ENCODE measurements at regions not wholly inside any gene's neighbourhood (a gene's known extent, or its start where the extent isn't known, plus 50 kb on each side); places are given as distances from the start of the nearest gene placed in this dataset.
A peak's percentile ranks its signal among the peaks of the same experiment; 100 is the strongest.

GRCh38 chr2:41111836-41112627 lies 660.1 kb upstream of the SLC8A1 start:
- H3K4me3 ChIP-seq (ENCODE audit: control insufficient read depth, low read depth, low read length) = no peak overlapping the region
- DNase-seq (ENCODE audit: low read depth) = no peak
- TF ChIP-seq CTCF (conservative IDR thresholded peaks at IDR 0.05; ENCODE audit: control insufficient read depth, insufficient read depth, low read depth, low read length) = no peak

- no peak for DNase-seq (ENCODE audit: low read depth)
- H3K4me3 ChIP-seq (ENCODE audit: control insufficient read depth, low read depth, low read length) = no peak overlapping the region
- TF ChIP-seq CTCF (conservative IDR thresholded peaks at IDR 0.05; ENCODE audit: control insufficient read depth, insufficient read depth, low read depth, low read length) = no peak
Observed at GRCh38 chr2:41116106-41116797, 664.4 kb upstream of the SLC8A1 start.

GRCh38 chr2:41119489-41119888 lies 667.6 kb upstream of the SLC8A1 start:
- no peak for TF ChIP-seq CTCF (conservative IDR thresholded peaks at IDR 0.05; ENCODE audit: control insufficient read depth, insufficient read depth, low read depth, low read length)

GRCh38 chr2:41123341-41123740 lies 671.5 kb upstream of the SLC8A1 start:
- no peak overlapping the region for H3K4me3 ChIP-seq (ENCODE audit: control insufficient read depth, low read depth, low read length)
- TF ChIP-seq CTCF (conservative IDR thresholded peaks at IDR 0.05; ENCODE audit: control insufficient read depth, insufficient read depth, low read depth, low read length) = no peak
- DNase-seq (ENCODE audit: low read depth) = no peak

More at GRCh38 chr2:41119489-41119888, 667.6 kb upstream of the SLC8A1 start:
- H3K4me3 ChIP-seq (ENCODE audit: control insufficient read depth, low read depth, low read length) = no peak overlapping the region
- DNase-seq (ENCODE audit: low read depth) = no peak

GRCh38 chr2:41127351-41127750 lies 675.5 kb upstream of the SLC8A1 start:
- no peak for TF ChIP-seq CTCF (conservative IDR thresholded peaks at IDR 0.05; ENCODE audit: control insufficient read depth, insufficient read depth, low read depth, low read length)
- DNase-seq (ENCODE audit: low read depth) = peak; percentile 2
- no peak overlapping the region for H3K4me3 ChIP-seq (ENCODE audit: control insufficient read depth, low read depth, low read length)

- no peak for TF ChIP-seq CTCF (conservative IDR thresholded peaks at IDR 0.05; ENCODE audit: control insufficient read depth, insufficient read depth, low read depth, low read length)
- H3K4me3 ChIP-seq (ENCODE audit: control insufficient read depth, low read depth, low read length) = no peak overlapping the region
- no peak for DNase-seq (ENCODE audit: low read depth)
Observed at GRCh38 chr2:41129988-41130387, 678.1 kb upstream of the SLC8A1 start.

Measured in fibroblast of mammary gland (primary cell).